ENCODE measurements at regions not wholly inside any gene's neighbourhood (a gene's known extent, or its start where the extent isn't known, plus 50 kb on each side); places are given as distances from the start of the nearest gene placed in this dataset.

DNA sequence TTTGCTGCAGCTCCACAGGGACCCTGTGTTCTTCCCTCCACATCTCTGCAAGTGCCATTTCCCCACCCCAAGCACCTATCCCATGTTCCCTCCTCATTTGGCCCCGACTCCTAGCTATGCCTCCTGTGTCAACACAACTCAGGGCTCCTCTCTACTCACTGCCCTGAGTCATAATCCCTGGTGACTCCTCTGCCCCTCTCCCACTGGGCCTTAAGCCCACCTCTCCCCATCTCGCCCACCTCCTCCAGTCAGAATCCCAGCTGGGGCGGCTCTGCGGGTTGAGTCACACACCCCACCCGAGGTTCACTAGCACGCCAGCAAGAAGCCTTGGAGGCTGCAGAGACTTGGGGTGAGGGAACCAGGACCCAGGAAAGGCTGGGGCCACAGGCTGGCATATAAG, 346.2 kb downstream of the FOXL1 start:
- TF ChIP-seq POLR2A (IDR thresholded peaks at IDR 0.05; ENCODE audit: low read depth, low read length): no peak
- no peak for TF ChIP-seq POLR2AphosphoS5 (IDR thresholded peaks at IDR 0.05; ENCODE audit: low read depth, low read length)

Data from GM12892 (cell line).